ENCODE measurements at regions not wholly inside any gene's neighbourhood (a gene's known extent, or its start where the extent isn't known, plus 50 kb on each side); places are given as distances from the start of the nearest gene placed in this dataset.

DNA sequence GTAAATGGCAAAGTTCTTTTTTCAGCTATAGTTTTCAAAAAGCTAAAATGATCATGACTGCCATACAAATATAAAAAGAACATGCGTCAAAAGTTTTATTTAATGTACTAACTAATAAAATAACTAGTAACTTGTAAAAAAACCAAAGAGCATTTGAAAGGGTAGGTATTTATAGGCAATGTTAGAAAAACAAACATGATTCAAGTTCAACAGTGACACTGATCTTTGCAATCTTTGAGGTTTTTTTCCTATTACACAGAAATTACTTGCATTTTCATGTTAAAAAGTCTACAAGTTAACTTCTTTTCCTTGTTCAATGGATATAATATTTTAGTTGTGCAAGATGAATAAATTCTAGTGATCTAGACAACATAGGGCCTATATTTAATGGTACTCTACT is 72.3 kb upstream of the GRID2 start:
- TF ChIP-seq SP1 (IDR thresholded peaks at IDR 0.05), result no peak
- no peak for TF ChIP-seq FOXA1 (IDR thresholded peaks at IDR 0.05)
- no peak for TF ChIP-seq YY1 (IDR thresholded peaks at IDR 0.05)
- no peak for TF ChIP-seq TAF1 (conservative IDR thresholded peaks at IDR 0.05)
- no peak for TF ChIP-seq RXRA (IDR thresholded peaks at IDR 0.05)
- TF ChIP-seq HNF4A (conservative IDR thresholded peaks at IDR 0.05), result no peak
- TF ChIP-seq, protein P1, sequence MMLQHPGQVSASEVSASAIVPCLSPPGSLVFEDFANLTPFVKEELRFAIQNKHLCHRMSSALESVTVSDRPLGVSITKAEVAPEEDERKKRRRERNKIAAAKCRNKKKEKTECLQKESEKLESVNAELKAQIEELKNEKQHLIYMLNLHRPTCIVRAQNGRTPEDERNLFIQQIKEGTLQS (IDR thresholded peaks at IDR 0.05), result no peak
- TF ChIP-seq, protein P2, sequence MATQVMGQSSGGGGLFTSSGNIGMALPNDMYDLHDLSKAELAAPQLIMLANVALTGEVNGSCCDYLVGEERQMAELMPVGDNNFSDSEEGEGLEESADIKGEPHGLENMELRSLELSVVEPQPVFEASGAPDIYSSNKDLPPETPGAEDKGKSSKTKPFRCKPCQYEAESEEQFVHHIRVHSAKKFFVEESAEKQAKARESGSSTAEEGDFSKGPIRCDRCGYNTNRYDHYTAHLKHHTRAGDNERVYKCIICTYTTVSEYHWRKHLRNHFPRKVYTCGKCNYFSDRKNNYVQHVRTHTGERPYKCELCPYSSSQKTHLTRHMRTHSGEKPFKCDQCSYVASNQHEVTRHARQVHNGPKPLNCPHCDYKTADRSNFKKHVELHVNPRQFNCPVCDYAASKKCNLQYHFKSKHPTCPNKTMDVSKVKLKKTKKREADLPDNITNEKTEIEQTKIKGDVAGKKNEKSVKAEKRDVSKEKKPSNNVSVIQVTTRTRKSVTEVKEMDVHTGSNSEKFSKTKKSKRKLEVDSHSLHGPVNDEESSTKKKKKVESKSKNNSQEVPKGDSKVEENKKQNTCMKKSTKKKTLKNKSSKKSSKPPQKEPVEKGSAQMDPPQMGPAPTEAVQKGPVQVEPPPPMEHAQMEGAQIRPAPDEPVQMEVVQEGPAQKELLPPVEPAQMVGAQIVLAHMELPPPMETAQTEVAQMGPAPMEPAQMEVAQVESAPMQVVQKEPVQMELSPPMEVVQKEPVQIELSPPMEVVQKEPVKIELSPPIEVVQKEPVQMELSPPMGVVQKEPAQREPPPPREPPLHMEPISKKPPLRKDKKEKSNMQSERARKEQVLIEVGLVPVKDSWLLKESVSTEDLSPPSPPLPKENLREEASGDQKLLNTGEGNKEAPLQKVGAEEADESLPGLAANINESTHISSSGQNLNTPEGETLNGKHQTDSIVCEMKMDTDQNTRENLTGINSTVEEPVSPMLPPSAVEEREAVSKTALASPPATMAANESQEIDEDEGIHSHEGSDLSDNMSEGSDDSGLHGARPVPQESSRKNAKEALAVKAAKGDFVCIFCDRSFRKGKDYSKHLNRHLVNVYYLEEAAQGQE (IDR thresholded peaks at IDR 0.05), result no peak
- no peak for TF ChIP-seq FOXA2 (IDR thresholded peaks at IDR 0.05)
- no peak for TF ChIP-seq HNF4G (IDR thresholded peaks at IDR 0.05)
- TF ChIP-seq, protein P3, sequence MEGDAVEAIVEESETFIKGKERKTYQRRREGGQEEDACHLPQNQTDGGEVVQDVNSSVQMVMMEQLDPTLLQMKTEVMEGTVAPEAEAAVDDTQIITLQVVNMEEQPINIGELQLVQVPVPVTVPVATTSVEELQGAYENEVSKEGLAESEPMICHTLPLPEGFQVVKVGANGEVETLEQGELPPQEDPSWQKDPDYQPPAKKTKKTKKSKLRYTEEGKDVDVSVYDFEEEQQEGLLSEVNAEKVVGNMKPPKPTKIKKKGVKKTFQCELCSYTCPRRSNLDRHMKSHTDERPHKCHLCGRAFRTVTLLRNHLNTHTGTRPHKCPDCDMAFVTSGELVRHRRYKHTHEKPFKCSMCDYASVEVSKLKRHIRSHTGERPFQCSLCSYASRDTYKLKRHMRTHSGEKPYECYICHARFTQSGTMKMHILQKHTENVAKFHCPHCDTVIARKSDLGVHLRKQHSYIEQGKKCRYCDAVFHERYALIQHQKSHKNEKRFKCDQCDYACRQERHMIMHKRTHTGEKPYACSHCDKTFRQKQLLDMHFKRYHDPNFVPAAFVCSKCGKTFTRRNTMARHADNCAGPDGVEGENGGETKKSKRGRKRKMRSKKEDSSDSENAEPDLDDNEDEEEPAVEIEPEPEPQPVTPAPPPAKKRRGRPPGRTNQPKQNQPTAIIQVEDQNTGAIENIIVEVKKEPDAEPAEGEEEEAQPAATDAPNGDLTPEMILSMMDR (IDR thresholded peaks at IDR 0.05; ENCODE audit: low read depth, low read length, missing input control), result no peak
- no peak for TF ChIP-seq EGR1 (IDR thresholded peaks at IDR 0.05; ENCODE audit: low read depth in 2 of 2)
- TF ChIP-seq NR2F2 (IDR thresholded peaks at IDR 0.05), result no peak
- TF ChIP-seq, protein P4, sequence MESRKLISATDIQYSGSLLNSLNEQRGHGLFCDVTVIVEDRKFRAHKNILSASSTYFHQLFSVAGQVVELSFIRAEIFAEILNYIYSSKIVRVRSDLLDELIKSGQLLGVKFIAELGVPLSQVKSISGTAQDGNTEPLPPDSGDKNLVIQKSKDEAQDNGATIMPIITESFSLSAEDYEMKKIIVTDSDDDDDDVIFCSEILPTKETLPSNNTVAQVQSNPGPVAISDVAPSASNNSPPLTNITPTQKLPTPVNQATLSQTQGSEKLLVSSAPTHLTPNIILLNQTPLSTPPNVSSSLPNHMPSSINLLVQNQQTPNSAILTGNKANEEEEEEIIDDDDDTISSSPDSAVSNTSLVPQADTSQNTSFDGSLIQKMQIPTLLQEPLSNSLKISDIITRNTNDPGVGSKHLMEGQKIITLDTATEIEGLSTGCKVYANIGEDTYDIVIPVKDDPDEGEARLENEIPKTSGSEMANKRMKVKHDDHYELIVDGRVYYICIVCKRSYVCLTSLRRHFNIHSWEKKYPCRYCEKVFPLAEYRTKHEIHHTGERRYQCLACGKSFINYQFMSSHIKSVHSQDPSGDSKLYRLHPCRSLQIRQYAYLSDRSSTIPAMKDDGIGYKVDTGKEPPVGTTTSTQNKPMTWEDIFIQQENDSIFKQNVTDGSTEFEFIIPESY (IDR thresholded peaks at IDR 0.05), result no peak
- TF ChIP-seq GABPA (IDR thresholded peaks at IDR 0.05 in 1 of 2, conservative IDR thresholded peaks at IDR 0.05 in 1 of 2), result no peak
- TF ChIP-seq RAD21 (IDR thresholded peaks at IDR 0.05), result no peak
- TF ChIP-seq, protein P5, sequence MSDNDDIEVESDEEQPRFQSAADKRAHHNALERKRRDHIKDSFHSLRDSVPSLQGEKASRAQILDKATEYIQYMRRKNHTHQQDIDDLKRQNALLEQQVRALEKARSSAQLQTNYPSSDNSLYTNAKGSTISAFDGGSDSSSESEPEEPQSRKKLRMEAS (IDR thresholded peaks at IDR 0.05), result no peak
- Histone ChIP-seq H3K27ac (ENCODE audit: low read depth in 1 of 2, low read length in 2 of 2) (no peak overlapping the region), H3K27me3 (ENCODE audit: control insufficient read depth in 4 of 4, insufficient read depth in 4 of 4, low read length in 3 of 4) (no peaks in the 10 kb centered on the region), H3K4me1 (ENCODE audit: control insufficient read depth in 4 of 4, insufficient read depth in 4 of 4, low read length in 3 of 4) (no peaks in the 10 kb centered on the region), H3K36me3 (ENCODE audit: control insufficient read depth in 4 of 4, insufficient read depth in 3 of 4, low read depth in 1 of 4, low read length in 3 of 4) (no peaks in the 10 kb centered on the region), H3K9me3 (ENCODE audit: control insufficient read depth in 4 of 4, low read length in 3 of 4) (no peaks in the 10 kb centered on the region), H3K4me3 (ENCODE audit: low read depth in 1 of 3, low read length in 3 of 3) (no peak overlapping the region), H3K9ac (ENCODE audit: low read depth in 1 of 2, low read length in 2 of 2) (no peak overlapping the region)
- DNase-seq (ENCODE audit: low spot score), result no peak
- WGBS, result 68% methylated on average over 1 of the region's 1 CpG

DNA sequence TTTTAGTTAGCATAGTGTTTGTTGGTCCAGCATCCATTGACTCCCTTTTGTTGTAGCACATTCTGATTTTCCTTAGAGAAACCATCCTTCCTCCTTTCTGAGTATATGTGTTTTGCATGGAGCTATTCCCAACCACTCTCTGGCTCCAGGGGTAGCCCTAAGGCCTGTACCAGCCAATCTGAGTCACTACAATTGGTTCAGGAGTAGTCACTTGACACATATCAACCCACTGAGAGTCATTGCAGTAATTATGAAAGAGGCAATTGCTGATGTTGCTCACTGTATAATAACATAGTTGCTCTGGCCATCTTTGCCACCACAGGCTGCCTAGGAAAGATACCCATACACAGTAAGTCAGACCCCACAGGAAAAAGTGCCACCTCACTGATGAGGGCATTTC is 71.2 kb upstream of the GRID2 start:
- Histone ChIP-seq H3K9me3 (ENCODE audit: control insufficient read depth in 4 of 4, low read length in 3 of 4) (no peaks in the 10 kb centered on the region), H3K4me1 (ENCODE audit: control insufficient read depth in 4 of 4, insufficient read depth in 4 of 4, low read length in 3 of 4) (no peaks in the 10 kb centered on the region), H3K4me3 (ENCODE audit: low read depth in 1 of 3, low read length in 3 of 3) (no peak overlapping the region), H3K36me3 (ENCODE audit: control insufficient read depth in 4 of 4, insufficient read depth in 3 of 4, low read depth in 1 of 4, low read length in 3 of 4) (no peaks in the 10 kb centered on the region), H3K27ac (ENCODE audit: low read depth in 1 of 2, low read length in 2 of 2) (no peak overlapping the region), H3K27me3 (ENCODE audit: control insufficient read depth in 4 of 4, insufficient read depth in 4 of 4, low read length in 3 of 4) (no peaks in the 10 kb centered on the region), H3K9ac (ENCODE audit: low read depth in 1 of 2, low read length in 2 of 2) (no peak overlapping the region)
- no peak for DNase-seq (ENCODE audit: low spot score)
- TF ChIP-seq GABPA (IDR thresholded peaks at IDR 0.05 in 1 of 2, conservative IDR thresholded peaks at IDR 0.05 in 1 of 2), result no peak
- no peak for TF ChIP-seq TAF1 (conservative IDR thresholded peaks at IDR 0.05)
- TF ChIP-seq JUND (IDR thresholded peaks at IDR 0.05), result no peak
- TF ChIP-seq, protein P5 (IDR thresholded peaks at IDR 0.05), result no peak
- no peak for TF ChIP-seq FOXA2 (IDR thresholded peaks at IDR 0.05)
- no peak for TF ChIP-seq EGR1 (IDR thresholded peaks at IDR 0.05; ENCODE audit: low read depth in 2 of 2)
- no peak for TF ChIP-seq YY1 (IDR thresholded peaks at IDR 0.05)
- TF ChIP-seq RAD21 (IDR thresholded peaks at IDR 0.05), result no peak
- TF ChIP-seq HNF4G (IDR thresholded peaks at IDR 0.05), result no peak
- TF ChIP-seq, protein P4 (IDR thresholded peaks at IDR 0.05), result no peak
- no peak for TF ChIP-seq HNF4A (conservative IDR thresholded peaks at IDR 0.05)
- TF ChIP-seq, protein P2 (IDR thresholded peaks at IDR 0.05), result no peak
